IMR-90 (cell line): ENCODE measurements at regions not wholly inside any gene's neighbourhood (a gene's known extent, or its start where the extent isn't known, plus 50 kb on each side); places are given as distances from the start of the nearest gene placed in this dataset.

Experiments
- BHLHE40 ChIP-seq: fragments of 150-350 bp; IDR thresholded peaks from 2 replicates; pipeline ENCODE4 v1.6.1; 2016; ENCODE audit warnings: mild to moderate bottlenecking, low read depth, low read length
- CHD1 ChIP-seq: IDR thresholded peaks from 2 replicates; pipeline ENCODE4 v1.6.1; 2012; ENCODE audit warnings: low read depth, low read length, improper control_type of control experiment
- FOS ChIP-seq: fragments of 150-350 bp; IDR thresholded peaks from 2 replicates; pipeline ENCODE4 v1.6.1; 2016; ENCODE audit warnings: low read depth, low read length
- MAZ ChIP-seq: IDR thresholded peaks from 2 replicates; pipeline ENCODE4 v1.6.1; 2012; ENCODE audit warnings: low read depth, mild to moderate bottlenecking, low read length, improper control_type of control experiment, moderate library complexity, borderline replicate concordance
- MXI1 ChIP-seq: IDR thresholded peaks from 2 replicates; pipeline ENCODE4 v1.6.1; 2012; ENCODE audit warnings: low read depth, mild to moderate bottlenecking, low read length, moderate library complexity, borderline replicate concordance
- RAD21 ChIP-seq: IDR thresholded peaks from 2 replicates; pipeline ENCODE4 v1.6.1; 2012; ENCODE audit warnings: low read length, improper control_type of control experiment
- USF2 ChIP-seq: fragments of 150-350 bp; IDR thresholded peaks from 2 replicates; pipeline ENCODE4 v1.6.1; 2017; ENCODE audit warnings: mild to moderate bottlenecking, antibody characterized with exemption, low read length, low read depth
- TF ChIP-seq, protein P1 (sequence below): conservative IDR thresholded peaks from 2 replicates; pipeline ENCODE4 v1.5.1; 2012; ENCODE audit warnings: mild to moderate bottlenecking, low read depth, low read length, improper control_type of control experiment
- TF ChIP-seq, protein P2 (sequence below): fragments of 150-350 bp; IDR thresholded peaks from 2 replicates; pipeline ENCODE4 v1.6.1; 2016; ENCODE audit warnings: low read depth, mild to moderate bottlenecking, low read length, moderate library complexity, borderline replicate concordance

GRCh38 chr16:86909359-86910160 is 331.2 kb downstream of the FOXL1 start:
- TF ChIP-seq, protein P1, sequence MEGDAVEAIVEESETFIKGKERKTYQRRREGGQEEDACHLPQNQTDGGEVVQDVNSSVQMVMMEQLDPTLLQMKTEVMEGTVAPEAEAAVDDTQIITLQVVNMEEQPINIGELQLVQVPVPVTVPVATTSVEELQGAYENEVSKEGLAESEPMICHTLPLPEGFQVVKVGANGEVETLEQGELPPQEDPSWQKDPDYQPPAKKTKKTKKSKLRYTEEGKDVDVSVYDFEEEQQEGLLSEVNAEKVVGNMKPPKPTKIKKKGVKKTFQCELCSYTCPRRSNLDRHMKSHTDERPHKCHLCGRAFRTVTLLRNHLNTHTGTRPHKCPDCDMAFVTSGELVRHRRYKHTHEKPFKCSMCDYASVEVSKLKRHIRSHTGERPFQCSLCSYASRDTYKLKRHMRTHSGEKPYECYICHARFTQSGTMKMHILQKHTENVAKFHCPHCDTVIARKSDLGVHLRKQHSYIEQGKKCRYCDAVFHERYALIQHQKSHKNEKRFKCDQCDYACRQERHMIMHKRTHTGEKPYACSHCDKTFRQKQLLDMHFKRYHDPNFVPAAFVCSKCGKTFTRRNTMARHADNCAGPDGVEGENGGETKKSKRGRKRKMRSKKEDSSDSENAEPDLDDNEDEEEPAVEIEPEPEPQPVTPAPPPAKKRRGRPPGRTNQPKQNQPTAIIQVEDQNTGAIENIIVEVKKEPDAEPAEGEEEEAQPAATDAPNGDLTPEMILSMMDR, result no peak
- TF ChIP-seq USF2 (no peak), CHD1 (no peak), MXI1 (no peak), MAZ (no peak), FOS (no peak), BHLHE40 (no peak), RAD21 (no peak)
- TF ChIP-seq, protein P2, sequence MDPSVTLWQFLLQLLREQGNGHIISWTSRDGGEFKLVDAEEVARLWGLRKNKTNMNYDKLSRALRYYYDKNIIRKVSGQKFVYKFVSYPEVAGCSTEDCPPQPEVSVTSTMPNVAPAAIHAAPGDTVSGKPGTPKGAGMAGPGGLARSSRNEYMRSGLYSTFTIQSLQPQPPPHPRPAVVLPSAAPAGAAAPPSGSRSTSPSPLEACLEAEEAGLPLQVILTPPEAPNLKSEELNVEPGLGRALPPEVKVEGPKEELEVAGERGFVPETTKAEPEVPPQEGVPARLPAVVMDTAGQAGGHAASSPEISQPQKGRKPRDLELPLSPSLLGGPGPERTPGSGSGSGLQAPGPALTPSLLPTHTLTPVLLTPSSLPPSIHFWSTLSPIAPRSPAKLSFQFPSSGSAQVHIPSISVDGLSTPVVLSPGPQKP, result no peak
